ENCODE measurements at regions not wholly inside any gene's neighbourhood (a gene's known extent, or its start where the extent isn't known, plus 50 kb on each side); places are given as distances from the start of the nearest gene placed in this dataset.

- Histone ChIP-seq H3K4me2 (ENCODE audit: low read length) (no peak overlapping the region), H3K36me3 (ENCODE audit: control insufficient read depth, insufficient read depth, low read length) (no peaks in the 10 kb centered on the region), H3K9me3 (ENCODE audit: control insufficient read depth, low read length) (no peaks in the 10 kb centered on the region), H3K27me3 (ENCODE audit: control insufficient read depth, insufficient read depth, low read length) (no peaks in the 10 kb centered on the region), H3K4me1 (no peaks in the 10 kb centered on the region), H3K27ac (no peak overlapping the region), H3K79me2 (no peaks in the 10 kb centered on the region), H3K9ac (no peak overlapping the region), H3K4me3 (ENCODE audit: low read depth, low read length) (no peak overlapping the region), H2AFZ (no peak overlapping the region)
- TF ChIP-seq, protein P1, sequence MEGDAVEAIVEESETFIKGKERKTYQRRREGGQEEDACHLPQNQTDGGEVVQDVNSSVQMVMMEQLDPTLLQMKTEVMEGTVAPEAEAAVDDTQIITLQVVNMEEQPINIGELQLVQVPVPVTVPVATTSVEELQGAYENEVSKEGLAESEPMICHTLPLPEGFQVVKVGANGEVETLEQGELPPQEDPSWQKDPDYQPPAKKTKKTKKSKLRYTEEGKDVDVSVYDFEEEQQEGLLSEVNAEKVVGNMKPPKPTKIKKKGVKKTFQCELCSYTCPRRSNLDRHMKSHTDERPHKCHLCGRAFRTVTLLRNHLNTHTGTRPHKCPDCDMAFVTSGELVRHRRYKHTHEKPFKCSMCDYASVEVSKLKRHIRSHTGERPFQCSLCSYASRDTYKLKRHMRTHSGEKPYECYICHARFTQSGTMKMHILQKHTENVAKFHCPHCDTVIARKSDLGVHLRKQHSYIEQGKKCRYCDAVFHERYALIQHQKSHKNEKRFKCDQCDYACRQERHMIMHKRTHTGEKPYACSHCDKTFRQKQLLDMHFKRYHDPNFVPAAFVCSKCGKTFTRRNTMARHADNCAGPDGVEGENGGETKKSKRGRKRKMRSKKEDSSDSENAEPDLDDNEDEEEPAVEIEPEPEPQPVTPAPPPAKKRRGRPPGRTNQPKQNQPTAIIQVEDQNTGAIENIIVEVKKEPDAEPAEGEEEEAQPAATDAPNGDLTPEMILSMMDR (IDR thresholded peaks at IDR 0.05): no peak
These were observed 60.4 kb upstream of the ZBED5 start for GRCh38 chr11:10918275-10918674.

GRCh38 chr11:10917802-10918201 lies 59.9 kb upstream of the ZBED5 start:
- H3K4me1 ChIP-seq: no peaks in the 10 kb centered on the region
- no peaks in the 10 kb centered on the region for H3K9me3 ChIP-seq (ENCODE audit: control insufficient read depth, low read length)
- H3K27ac ChIP-seq: no peak overlapping the region
- no peak overlapping the region for H2AFZ ChIP-seq
- no peak overlapping the region for H3K4me2 ChIP-seq (ENCODE audit: low read length)
- TF ChIP-seq, protein P1 (IDR thresholded peaks at IDR 0.05): no peak
- H3K9ac ChIP-seq: no peak overlapping the region
- no peaks in the 10 kb centered on the region for H3K36me3 ChIP-seq (ENCODE audit: control insufficient read depth, insufficient read depth, low read length)
- H3K27me3 ChIP-seq (ENCODE audit: control insufficient read depth, insufficient read depth, low read length): no peaks in the 10 kb centered on the region
- no peak overlapping the region for H3K4me3 ChIP-seq (ENCODE audit: low read depth, low read length)
- H3K79me2 ChIP-seq: no peaks in the 10 kb centered on the region

DNA sequence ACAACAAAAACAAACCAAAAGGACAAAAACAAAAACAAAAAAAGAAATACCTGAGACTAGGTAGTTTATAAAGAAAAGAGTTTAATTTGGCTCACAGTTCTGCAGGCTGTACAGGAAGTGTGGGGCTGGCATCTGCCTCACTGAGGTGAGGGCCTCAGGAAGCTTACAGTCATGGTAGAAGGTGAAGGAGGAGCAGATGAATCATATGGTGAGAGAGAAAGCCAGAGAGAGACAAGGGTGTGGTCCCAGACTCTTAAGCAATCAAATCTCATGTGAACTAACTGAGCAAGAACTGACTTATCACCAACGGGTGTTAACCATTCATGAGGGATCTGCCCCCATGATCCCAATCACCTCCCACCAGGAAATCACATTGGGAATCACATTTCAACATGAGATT lies 58.8 kb upstream of the ZBED5 start:
- Histone ChIP-seq H3K27me3 (ENCODE audit: control insufficient read depth, insufficient read depth, low read length) (no peaks in the 10 kb centered on the region), H3K4me2 (ENCODE audit: low read length) (no peak overlapping the region), H3K79me2 (no peaks in the 10 kb centered on the region), H3K9me3 (ENCODE audit: control insufficient read depth, low read length) (no peaks in the 10 kb centered on the region), H3K4me3 (ENCODE audit: low read depth, low read length) (no peak overlapping the region), H3K9ac (no peak overlapping the region), H3K4me1 (no peaks in the 10 kb centered on the region), H3K36me3 (ENCODE audit: control insufficient read depth, insufficient read depth, low read length) (no peaks in the 10 kb centered on the region), H2AFZ (no peak overlapping the region), H3K27ac (no peak overlapping the region)
- TF ChIP-seq, protein P1 (IDR thresholded peaks at IDR 0.05): no peak

DNA sequence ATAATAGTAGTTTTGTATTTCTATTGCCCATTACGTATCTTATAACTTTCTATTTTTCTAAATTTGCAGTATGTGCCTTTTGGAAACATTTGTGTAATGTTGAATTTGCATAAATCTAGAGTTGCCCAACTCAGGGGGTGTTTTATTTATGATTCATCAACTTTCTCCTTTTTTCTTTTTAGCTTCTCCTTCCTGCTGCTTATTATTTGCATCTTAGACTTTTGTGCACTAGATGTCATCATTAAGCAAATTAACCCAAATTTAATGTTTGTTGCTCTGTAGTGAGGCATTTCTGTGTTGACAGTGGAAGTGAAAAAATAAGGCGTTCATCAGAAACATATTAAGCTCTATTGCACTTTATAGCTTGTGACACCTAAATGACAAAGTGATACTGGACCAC lies 56.2 kb upstream of the ZBED5 start:
- Histone ChIP-seq H3K79me2 (no peaks in the 10 kb centered on the region), H3K9ac (no peak overlapping the region)

GRCh38 chr11:10913075-10913474 lies 55.2 kb upstream of the ZBED5 start:
- no peak overlapping the region for H3K4me3 ChIP-seq (ENCODE audit: low read depth, low read length)
- H3K4me2 ChIP-seq (ENCODE audit: low read length): no peak overlapping the region
- TF ChIP-seq, protein P1 (IDR thresholded peaks at IDR 0.05): no peak
- H3K9ac ChIP-seq: no peak overlapping the region
- H3K9me3 ChIP-seq (ENCODE audit: control insufficient read depth, low read length): no peaks in the 10 kb centered on the region
- H3K4me1 ChIP-seq: no peaks in the 10 kb centered on the region
- H3K36me3 ChIP-seq (ENCODE audit: control insufficient read depth, insufficient read depth, low read length): no peaks in the 10 kb centered on the region
- H2AFZ ChIP-seq: no peak overlapping the region
- H3K27me3 ChIP-seq (ENCODE audit: control insufficient read depth, insufficient read depth, low read length): no peaks in the 10 kb centered on the region
- no peak overlapping the region for H3K27ac ChIP-seq
- H3K79me2 ChIP-seq: no peaks in the 10 kb centered on the region

More for the DNA sequence above, 56.2 kb upstream of the ZBED5 start:
- TF ChIP-seq, protein P1 (IDR thresholded peaks at IDR 0.05): no peak
- H3K36me3 ChIP-seq (ENCODE audit: control insufficient read depth, insufficient read depth, low read length): no peaks in the 10 kb centered on the region
- no peaks in the 10 kb centered on the region for H3K27me3 ChIP-seq (ENCODE audit: control insufficient read depth, insufficient read depth, low read length)
- no peaks in the 10 kb centered on the region for H3K9me3 ChIP-seq (ENCODE audit: control insufficient read depth, low read length)
- no peak overlapping the region for H3K4me3 ChIP-seq (ENCODE audit: low read depth, low read length)
- H3K4me1 ChIP-seq: no peaks in the 10 kb centered on the region
- H2AFZ ChIP-seq: no peak overlapping the region
- H3K27ac ChIP-seq: no peak overlapping the region
- no peak overlapping the region for H3K4me2 ChIP-seq (ENCODE audit: low read length)
